Liver (tissue), 3 donors: ENCODE measurements at regions not wholly inside any gene's neighbourhood (a gene's known extent, or its start where the extent isn't known, plus 50 kb on each side); places are given as distances from the start of the nearest gene placed in this dataset.

Experiments
- CTCF ChIP-seq: fragments of 150-350 bp; IDR thresholded peaks from 2 replicates; pipeline ENCODE4 v1.5.1; 2017; ENCODE audit warnings: improper control_type of control experiment, low read depth, low read length; ENCODE audit not compliant: missing input control
- FOXA1 ChIP-seq: IDR thresholded peaks from 2 replicates; pipeline ENCODE4 v1.6.1; 2016; ENCODE audit warnings: antibody characterized with exemption
- GABPA ChIP-seq, 2 donors: IDR thresholded peaks in 1 of 2; conservative IDR thresholded peaks in 1 of 2; 2 replicates each; pipeline ENCODE4 v1.6.1; 2016; ENCODE audit warnings: antibody characterized with exemption in 2 of 2, mild to moderate bottlenecking in 1 of 2, moderate library complexity in 1 of 2
- HNF4G ChIP-seq: IDR thresholded peaks from 2 replicates; pipeline ENCODE4 v1.6.1; 2016; ENCODE audit warnings: antibody characterized with exemption
- MAX ChIP-seq: IDR thresholded peaks from 2 replicates; pipeline ENCODE4 v1.6.1; 2016; ENCODE audit warnings: antibody characterized with exemption
- RAD21 ChIP-seq, 2 donors: IDR thresholded peaks; 2 replicates each; pipeline ENCODE4 v1.6.1; 2016; ENCODE audit warnings: antibody characterized with exemption in 2 of 2, mild to moderate bottlenecking in 2 of 2
- REST ChIP-seq: IDR thresholded peaks from 2 replicates; pipeline ENCODE4 v1.6.1; 2016; ENCODE audit warnings: antibody characterized with exemption, mild to moderate bottlenecking
- RXRA ChIP-seq, 2 donors: IDR thresholded peaks; 2 replicates each; pipeline ENCODE4 v1.6.1; 2017 to 2018; ENCODE audit warnings: antibody characterized with exemption in 2 of 2, mild to moderate bottlenecking in 1 of 2
- SP1 ChIP-seq: IDR thresholded peaks from 2 replicates; pipeline ENCODE4 v1.6.1; 2018; ENCODE audit warnings: antibody characterized with exemption, mild to moderate bottlenecking
- TAF1 ChIP-seq: conservative IDR thresholded peaks from 2 replicates; pipeline ENCODE4 v1.6.1; 2016; ENCODE audit warnings: antibody characterized with exemption, mild to moderate bottlenecking
- YY1 ChIP-seq: IDR thresholded peaks from 2 replicates; pipeline ENCODE4 v1.6.1; 2016; ENCODE audit warnings: antibody characterized with exemption, mild to moderate bottlenecking
- TF ChIP-seq, protein P1 (sequence below): IDR thresholded peaks from 2 replicates; pipeline ENCODE4 v1.6.1; 2016; ENCODE audit warnings: antibody characterized with exemption
- donor health status: healthy.
- donor health status: healthy.

- TF ChIP-seq CTCF (no peak), YY1 (no peak), FOXA1 (no peak), TAF1 (no peak), GABPA (IDR thresholded peaks at IDR 0.05 in 1 of 2, conservative IDR thresholded peaks at IDR 0.05 in 1 of 2) (no peak), SP1 (no peak), MAX (no peak), RAD21 (IDR thresholded peaks at IDR 0.05) (no peak), REST (no peak), RXRA (IDR thresholded peaks at IDR 0.05) (no peak), HNF4G (no peak)
- TF ChIP-seq, protein P1, sequence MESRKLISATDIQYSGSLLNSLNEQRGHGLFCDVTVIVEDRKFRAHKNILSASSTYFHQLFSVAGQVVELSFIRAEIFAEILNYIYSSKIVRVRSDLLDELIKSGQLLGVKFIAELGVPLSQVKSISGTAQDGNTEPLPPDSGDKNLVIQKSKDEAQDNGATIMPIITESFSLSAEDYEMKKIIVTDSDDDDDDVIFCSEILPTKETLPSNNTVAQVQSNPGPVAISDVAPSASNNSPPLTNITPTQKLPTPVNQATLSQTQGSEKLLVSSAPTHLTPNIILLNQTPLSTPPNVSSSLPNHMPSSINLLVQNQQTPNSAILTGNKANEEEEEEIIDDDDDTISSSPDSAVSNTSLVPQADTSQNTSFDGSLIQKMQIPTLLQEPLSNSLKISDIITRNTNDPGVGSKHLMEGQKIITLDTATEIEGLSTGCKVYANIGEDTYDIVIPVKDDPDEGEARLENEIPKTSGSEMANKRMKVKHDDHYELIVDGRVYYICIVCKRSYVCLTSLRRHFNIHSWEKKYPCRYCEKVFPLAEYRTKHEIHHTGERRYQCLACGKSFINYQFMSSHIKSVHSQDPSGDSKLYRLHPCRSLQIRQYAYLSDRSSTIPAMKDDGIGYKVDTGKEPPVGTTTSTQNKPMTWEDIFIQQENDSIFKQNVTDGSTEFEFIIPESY, result no peak
Observed at GRCh38 chr12:77352946-77353345, 287.6 kb upstream of the E2F7 start.
